Vagina (tissue), 2 donors: ENCODE measurements at regions not wholly inside any gene's neighbourhood (a gene's known extent, or its start where the extent isn't known, plus 50 kb on each side); places are given as distances from the start of the nearest gene placed in this dataset.

Experiments used
- DNase-seq, 2 donors: peaks; one replicate each; pipeline ENCODE4 v3.0.0-alpha.2; 2017; ENCODE audit errors: extremely low spot score in 2 of 2
- H3K27ac ChIP-seq: fragments of 200-600 bp; sonication (generic); one replicate; pipeline ENCODE4 v1.5.1; 2019
- H3K27me3 ChIP-seq: fragments of 200-600 bp; sonication (generic); one replicate; pipeline ENCODE4 v1.5.1; 2019
- H3K36me3 ChIP-seq, 2 donors: fragments of 200-600 bp; sonication (generic); one replicate each; pipeline ENCODE4 v1.5.1; 2017 to 2019
- H3K4me1 ChIP-seq: fragments of 200-600 bp; sonication (generic); one replicate; pipeline ENCODE4 v1.5.1; 2019
- H3K4me3 ChIP-seq, 2 donors: fragments of 200-600 bp; sonication (generic); 1 replicate in 1 of 2; 2 replicates in 1 of 2; pipeline ENCODE4 v1.5.1; 2016 to 2019
- H3K9me3 ChIP-seq: fragments of 200-600 bp; sonication (generic); one replicate; pipeline ENCODE4 v1.5.1; 2019
- CTCF ChIP-seq, 3 experiments: fragments of 450-650 bp in 2 of 3; fragments of 200-600 bp in 1 of 3; sonication (generic) in 1 of 3; IDR thresholded peaks; one replicate each; pipeline ENCODE4 v1.5.1; 2017 to 2019; ENCODE audit warnings: antibody characterized with exemption in 3 of 3, mild to moderate bottlenecking in 2 of 3, moderate library complexity in 2 of 3
- POLR2A ChIP-seq, 2 donors: fragments of 450-650 bp; IDR thresholded peaks; one replicate each; pipeline ENCODE4 v1.6.1; 2017; ENCODE audit warnings: antibody characterized with exemption in 2 of 2, mild to moderate bottlenecking in 2 of 2, moderate library complexity in 2 of 2
- POLR2AphosphoS5 ChIP-seq, 2 donors: sonication (generic); formaldehyde crosslinking; IDR thresholded peaks; one replicate each; pipeline ENCODE4 v1.9.0; 2017; ENCODE audit warnings: antibody characterized with exemption in 2 of 2, mild to moderate bottlenecking in 2 of 2, low read depth in 1 of 2; ENCODE audit not compliant: insufficient read depth in 1 of 2
- intact Hi-C: fragments of 100-400 bp; cut with DNase I; formaldehyde crosslinking; loops from one replicate; pipeline ENCODE4 v1.15.1; 2023

- TF ChIP-seq POLR2A (IDR thresholded peaks at IDR 0.05) = no peak
- no peak for TF ChIP-seq CTCF (IDR thresholded peaks at IDR 0.05)
- no peaks in the 10 kb centered on the region for H3K4me1 ChIP-seq
- no peaks in the 10 kb centered on the region for H3K36me3 ChIP-seq
- no peaks in the 10 kb centered on the region for H3K27me3 ChIP-seq
- H3K27ac ChIP-seq = no peak overlapping the region
- intact Hi-C loops = no loop called here
- no peak overlapping the region for H3K4me3 ChIP-seq
- DNase-seq = no peak
- H3K9me3 ChIP-seq = no peaks in the 10 kb centered on the region
These were observed 305.3 kb downstream of the SATB1 start for GRCh38 chr3:18119866-18120265.

GRCh38 chr3:18114894-18115293 is 310.2 kb downstream of the SATB1 start:
- DNase-seq = no peak
- no peaks in the 10 kb centered on the region for H3K36me3 ChIP-seq
- no peak for TF ChIP-seq POLR2A (IDR thresholded peaks at IDR 0.05)
- no peak for TF ChIP-seq CTCF (IDR thresholded peaks at IDR 0.05)
- TF ChIP-seq POLR2AphosphoS5 (IDR thresholded peaks at IDR 0.05; ENCODE audit: insufficient read depth in 1 of 2, low read depth in 1 of 2) = no peak
- H3K4me3 ChIP-seq = no peak overlapping the region
- H3K27me3 ChIP-seq = no peaks in the 10 kb centered on the region
- H3K27ac ChIP-seq = no peak overlapping the region
- H3K9me3 ChIP-seq = no peaks in the 10 kb centered on the region
- intact Hi-C loops = no loop called here
- no peaks in the 10 kb centered on the region for H3K4me1 ChIP-seq

GRCh38 chr3:18113417-18113816 is 311.7 kb downstream of the SATB1 start:
- DNase-seq = no peak
- Histone ChIP-seq H3K4me1 (no peaks in the 10 kb centered on the region), H3K27me3 (no peaks in the 10 kb centered on the region), H3K36me3 (no peaks in the 10 kb centered on the region), H3K27ac (no peak overlapping the region), H3K9me3 (no peaks in the 10 kb centered on the region), H3K4me3 (no peak overlapping the region)
- intact Hi-C loops = no loop called here
- TF ChIP-seq CTCF (IDR thresholded peaks at IDR 0.05) (no peak), POLR2A (IDR thresholded peaks at IDR 0.05) (no peak), POLR2AphosphoS5 (IDR thresholded peaks at IDR 0.05; ENCODE audit: insufficient read depth in 1 of 2, low read depth in 1 of 2) (no peak)

- Histone ChIP-seq H3K36me3 (no peaks in the 10 kb centered on the region), H3K27me3 (no peaks in the 10 kb centered on the region), H3K9me3 (no peaks in the 10 kb centered on the region), H3K4me3 (no peak overlapping the region), H3K27ac (no peak overlapping the region), H3K4me1 (no peaks in the 10 kb centered on the region)
- no peak for DNase-seq
- TF ChIP-seq CTCF (IDR thresholded peaks at IDR 0.05) (no peak), POLR2A (IDR thresholded peaks at IDR 0.05) (no peak), POLR2AphosphoS5 (IDR thresholded peaks at IDR 0.05; ENCODE audit: insufficient read depth in 1 of 2, low read depth in 1 of 2) (no peak)
- intact Hi-C loops = no loop called here
These were observed 312.3 kb downstream of the SATB1 start for GRCh38 chr3:18112674-18113375.

- intact Hi-C loops = no loop called here
- H3K4me1 ChIP-seq = no peaks in the 10 kb centered on the region
- no peaks in the 10 kb centered on the region for H3K27me3 ChIP-seq
- no peak for DNase-seq
- no peak for TF ChIP-seq POLR2A (IDR thresholded peaks at IDR 0.05)
- no peak for TF ChIP-seq POLR2AphosphoS5 (IDR thresholded peaks at IDR 0.05; ENCODE audit: insufficient read depth in 1 of 2, low read depth in 1 of 2)
- TF ChIP-seq CTCF (IDR thresholded peaks at IDR 0.05) = no peak
- no peaks in the 10 kb centered on the region for H3K36me3 ChIP-seq
- no peaks in the 10 kb centered on the region for H3K9me3 ChIP-seq
- H3K27ac ChIP-seq = no peak overlapping the region
- no peak overlapping the region for H3K4me3 ChIP-seq
These were observed 313.3 kb downstream of the SATB1 start for GRCh38 chr3:18111796-18112232.
